Esophagus squamous epithelium (tissue), 5 donors: ENCODE measurements at regions not wholly inside any gene's neighbourhood (a gene's known extent, or its start where the extent isn't known, plus 50 kb on each side); places are given as distances from the start of the nearest gene placed in this dataset.

Experiments
- DNase-seq: peaks from one replicate; lab custom pipeline; 2025; lab: John Stamatoyannopoulos, UW
- H3K27ac ChIP-seq, 4 donors: fragments of 200-600 bp; sonication (generic); one replicate each; pipeline ENCODE4 v1.5.1; 2016 to 2019; ENCODE audit warnings: mild to moderate bottlenecking in 1 of 4
- H3K27me3 ChIP-seq, 4 donors: fragments of 200-600 bp; sonication (generic); 1 replicate in 3 of 4; 2 replicates in 1 of 4; pipeline versions ENCODE4 v1.5.1 to v1.6.0; 2017 to 2021; ENCODE audit warnings: antibody characterized with exemption in 1 of 4
- H3K36me3 ChIP-seq, 3 donors: fragments of 200-600 bp; sonication (generic); one replicate each; pipeline ENCODE4 v1.5.1; 2016 to 2019
- H3K4me1 ChIP-seq, 3 donors: fragments of 200-600 bp; sonication (generic); one replicate each; pipeline ENCODE4 v1.5.1; 2017 to 2019
- H3K4me3 ChIP-seq, 4 donors: fragments of 200-600 bp; sonication (generic); 1 replicate in 3 of 4; 2 replicates in 1 of 4; pipeline ENCODE4 v1.5.1; 2016 to 2019; ENCODE audit warnings: mild to moderate bottlenecking in 2 of 4, moderate library complexity in 1 of 4
- H3K9me3 ChIP-seq, 3 donors: fragments of 200-600 bp; sonication (generic); one replicate each; pipeline ENCODE4 v1.5.1; 2016 to 2019
- POLR2A ChIP-seq, 4 donors: fragments of 450-650 bp; IDR thresholded peaks; one replicate each; pipeline ENCODE4 v1.6.1; 2017; ENCODE audit warnings: antibody characterized with exemption in 4 of 4, mild to moderate bottlenecking in 4 of 4, moderate library complexity in 3 of 4
- WGBS, 2 donors: methylation state at CpG; one replicate each; pipeline ENCODE4 v1.1.5; 2018; 5-methylcytosine and 5-hydroxymethylcytosine counted together
- intact Hi-C: fragments of 100-400 bp; cut with DNase I; formaldehyde crosslinking; loops from one replicate; pipeline ENCODE4 v1.15.0; 2022
- TF ChIP-seq, protein P1 (sequence below), 6 experiments: fragments of 450-650 bp in 4 of 6; fragments of 200-600 bp in 2 of 6; sonication (generic) in 2 of 6; IDR thresholded peaks; one replicate each; pipeline ENCODE4 v1.5.1; 2016 to 2019; ENCODE audit warnings: antibody characterized with exemption in 6 of 6, mild to moderate bottlenecking in 4 of 6, moderate library complexity in 4 of 6
- donor health status: DM: yes; HTN: yes; CAD: no.

DNA sequence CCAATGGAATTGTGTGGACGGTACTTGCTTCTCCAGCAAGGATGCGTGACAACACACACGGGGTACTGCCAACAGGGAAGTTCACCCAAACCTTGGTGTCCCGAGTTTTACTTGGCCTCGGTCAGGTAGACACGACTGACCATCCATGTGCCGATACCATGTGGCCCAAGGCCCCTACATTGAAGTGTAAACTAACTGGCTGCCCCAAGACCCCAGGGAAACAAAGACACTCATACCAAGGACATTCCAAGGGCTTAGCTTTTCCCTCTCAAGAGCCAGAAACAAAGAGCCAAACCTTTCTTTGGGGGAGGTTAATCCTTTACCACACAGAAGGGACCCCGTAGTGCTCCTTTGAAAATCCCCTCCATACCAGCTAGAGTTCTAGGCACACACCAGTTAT, 215.9 kb upstream of the TNRC6C start:
- no peak overlapping the region for H3K4me3 ChIP-seq
- peaks cover 0 to 23% (median 0%) of the 10 kb centered on the region in 4 donors for H3K27me3 ChIP-seq
- WGBS, 2 donors: 85 to 86% methylated on average over 4 to 6 of the region's 8 CpGs
- peaks cover 0 to 10% (median 0%) of the 10 kb centered on the region in 3 donors for H3K4me1 ChIP-seq
- H3K9me3 ChIP-seq: no peaks in the 10 kb centered on the region
- no peak overlapping the region for H3K27ac ChIP-seq
- TF ChIP-seq POLR2A (IDR thresholded peaks at IDR 0.05): no peak
- TF ChIP-seq, protein P1, sequence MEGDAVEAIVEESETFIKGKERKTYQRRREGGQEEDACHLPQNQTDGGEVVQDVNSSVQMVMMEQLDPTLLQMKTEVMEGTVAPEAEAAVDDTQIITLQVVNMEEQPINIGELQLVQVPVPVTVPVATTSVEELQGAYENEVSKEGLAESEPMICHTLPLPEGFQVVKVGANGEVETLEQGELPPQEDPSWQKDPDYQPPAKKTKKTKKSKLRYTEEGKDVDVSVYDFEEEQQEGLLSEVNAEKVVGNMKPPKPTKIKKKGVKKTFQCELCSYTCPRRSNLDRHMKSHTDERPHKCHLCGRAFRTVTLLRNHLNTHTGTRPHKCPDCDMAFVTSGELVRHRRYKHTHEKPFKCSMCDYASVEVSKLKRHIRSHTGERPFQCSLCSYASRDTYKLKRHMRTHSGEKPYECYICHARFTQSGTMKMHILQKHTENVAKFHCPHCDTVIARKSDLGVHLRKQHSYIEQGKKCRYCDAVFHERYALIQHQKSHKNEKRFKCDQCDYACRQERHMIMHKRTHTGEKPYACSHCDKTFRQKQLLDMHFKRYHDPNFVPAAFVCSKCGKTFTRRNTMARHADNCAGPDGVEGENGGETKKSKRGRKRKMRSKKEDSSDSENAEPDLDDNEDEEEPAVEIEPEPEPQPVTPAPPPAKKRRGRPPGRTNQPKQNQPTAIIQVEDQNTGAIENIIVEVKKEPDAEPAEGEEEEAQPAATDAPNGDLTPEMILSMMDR (IDR thresholded peaks at IDR 0.05): no peak
- no peak for DNase-seq
- no peaks in the 10 kb centered on the region for H3K36me3 ChIP-seq
- intact Hi-C loops: no loop called here

GRCh38 chr17:77744066-77744988, 214.2 kb upstream of the TNRC6C start:
- WGBS, 2 donors: 74 to 76% methylated on average over 15 of the region's 21 CpGs

GRCh38 chr17:77745702-77746101, 212.8 kb upstream of the TNRC6C start:
- Histone ChIP-seq H3K36me3 (no peaks in the 10 kb centered on the region), H3K4me1 (no peaks in the 10 kb centered on the region), H3K9me3 (no peaks in the 10 kb centered on the region), H3K4me3 (no peak overlapping the region), H3K27ac (no peak overlapping the region), H3K27me3 (peaks cover 0 to 29% (median 0%) of the 10 kb centered on the region in 4 donors)
- intact Hi-C loops: no loop called here
- WGBS, 2 donors: 92 to 96% methylated on average over 2 of the region's 2 CpGs
- TF ChIP-seq, protein P1 (IDR thresholded peaks at IDR 0.05): no peak
- no peak for TF ChIP-seq POLR2A (IDR thresholded peaks at IDR 0.05)
- DNase-seq: no peak

More at GRCh38 chr17:77744066-77744988, 214.2 kb upstream of the TNRC6C start:
- TF ChIP-seq, protein P1 (IDR thresholded peaks at IDR 0.05): no peak
- TF ChIP-seq POLR2A (IDR thresholded peaks at IDR 0.05): no peak
- H3K27ac ChIP-seq: no peak overlapping the region
- DNase-seq: no peak
- intact Hi-C loops: no loop called here
- no peak overlapping the region for H3K4me3 ChIP-seq
- no peaks in the 10 kb centered on the region for H3K4me1 ChIP-seq
- H3K27me3 ChIP-seq: peaks cover 0 to 24% (median 0%) of the 10 kb centered on the region in 4 donors
- H3K9me3 ChIP-seq: no peaks in the 10 kb centered on the region
- H3K36me3 ChIP-seq: no peaks in the 10 kb centered on the region

- TF ChIP-seq POLR2A (IDR thresholded peaks at IDR 0.05): no peak
- TF ChIP-seq, protein P1 (IDR thresholded peaks at IDR 0.05): no peak
- intact Hi-C loops: no loop called here
- Histone ChIP-seq H3K27me3 (peaks cover 0 to 30% (median 0%) of the 10 kb centered on the region in 4 donors), H3K36me3 (no peaks in the 10 kb centered on the region), H3K27ac (no peak overlapping the region), H3K4me1 (no peaks in the 10 kb centered on the region), H3K9me3 (no peaks in the 10 kb centered on the region), H3K4me3 (no peak overlapping the region)
- no peak for DNase-seq
- 81 to 88% methylated on average over 7 of the region's 8 CpGs for WGBS, 2 donors
Measured at GRCh38 chr17:77746393-77746792, 212.1 kb upstream of the TNRC6C start.

DNA sequence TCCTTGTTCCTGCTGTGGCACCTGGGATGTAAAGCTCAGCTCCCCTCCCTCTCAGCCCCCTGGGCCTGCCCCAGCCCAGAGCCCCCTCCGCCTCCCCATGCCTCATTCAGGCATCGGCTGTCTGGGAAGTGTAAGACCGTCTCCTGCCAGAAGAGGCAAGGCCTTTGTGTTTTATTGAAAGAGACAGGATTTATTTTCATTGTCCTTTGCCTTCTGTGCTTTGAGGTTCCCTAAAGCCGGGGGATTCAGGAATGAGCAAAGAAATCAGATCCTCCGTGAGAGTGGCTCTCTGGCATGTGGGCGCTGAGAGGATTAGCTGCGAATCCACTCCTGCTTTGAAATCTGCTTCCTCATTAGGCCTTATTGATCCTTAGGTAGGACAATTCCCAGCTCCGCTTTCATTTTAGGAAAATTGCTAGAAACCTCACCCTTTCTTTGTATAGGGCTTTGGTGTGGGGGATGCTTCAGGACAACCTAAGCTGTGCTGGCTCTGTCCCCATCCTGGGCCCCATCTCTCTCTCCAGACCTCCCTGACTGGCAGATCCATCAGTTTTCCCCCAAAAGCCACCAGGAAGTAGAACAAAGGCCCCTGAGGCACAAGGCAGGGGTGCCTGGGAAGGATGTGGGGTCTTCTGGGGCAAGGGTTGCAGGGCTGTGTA, 211.5 kb upstream of the TNRC6C start:
- Histone ChIP-seq H3K27me3 (peaks cover 0 to 24% (median 0%) of the 10 kb centered on the region in 4 donors), H3K9me3 (no peaks in the 10 kb centered on the region), H3K36me3 (no peaks in the 10 kb centered on the region), H3K4me1 (no peaks in the 10 kb centered on the region), H3K27ac (no peak overlapping the region), H3K4me3 (no peak overlapping the region)
- intact Hi-C loops: no loop called here
- WGBS, 2 donors: 67 to 74% methylated on average over 7 of the region's 8 CpGs
- DNase-seq: no peak
- TF ChIP-seq, protein P1 (IDR thresholded peaks at IDR 0.05): no peak
- no peak for TF ChIP-seq POLR2A (IDR thresholded peaks at IDR 0.05)
